Omental fat pad (tissue), 3 donors: ENCODE measurements at regions not wholly inside any gene's neighbourhood (a gene's known extent, or its start where the extent isn't known, plus 50 kb on each side); places are given as distances from the start of the nearest gene placed in this dataset.

Experiments
- ATAC-seq: fragments of 150-250 bp; one replicate; pipeline ENCODE4 v1.9.1; 2016; ENCODE audit warnings: mild to moderate bottlenecking, moderate library complexity; ENCODE audit not compliant: low FRiP score
- DNase-seq: peaks from one replicate; pipeline ENCODE4 v3.0.0-alpha.2; 2019; ENCODE audit warnings: low spot score
- TF ChIP-seq, protein P1 (sequence below), 3 donors: fragments of 450-650 bp; IDR thresholded peaks; one replicate each; pipeline ENCODE4 v1.5.1; 2016 to 2017; ENCODE audit warnings: antibody characterized with exemption in 3 of 3, mild to moderate bottlenecking in 3 of 3, moderate library complexity in 2 of 3

DNA sequence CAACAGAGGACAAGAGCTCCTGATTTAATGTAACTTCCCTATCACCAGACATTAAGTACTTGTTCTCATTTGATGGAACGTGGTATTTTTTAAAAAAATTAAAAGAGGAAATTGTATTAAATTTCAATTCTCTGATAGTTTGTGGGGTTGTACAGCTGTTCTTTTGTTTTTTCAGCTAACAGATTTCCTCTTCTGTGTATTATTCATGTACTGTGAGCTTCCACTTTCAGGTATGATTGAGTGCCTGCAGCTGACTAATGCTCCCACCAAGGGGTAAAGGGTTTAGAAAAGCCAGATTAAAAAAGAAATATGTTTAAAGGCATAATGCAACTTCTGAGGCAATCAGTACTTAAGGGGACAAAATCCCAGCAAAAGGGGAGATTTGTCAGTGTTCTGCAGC lies 117.7 kb upstream of the ACTBL2 start:
- TF ChIP-seq, protein P1, sequence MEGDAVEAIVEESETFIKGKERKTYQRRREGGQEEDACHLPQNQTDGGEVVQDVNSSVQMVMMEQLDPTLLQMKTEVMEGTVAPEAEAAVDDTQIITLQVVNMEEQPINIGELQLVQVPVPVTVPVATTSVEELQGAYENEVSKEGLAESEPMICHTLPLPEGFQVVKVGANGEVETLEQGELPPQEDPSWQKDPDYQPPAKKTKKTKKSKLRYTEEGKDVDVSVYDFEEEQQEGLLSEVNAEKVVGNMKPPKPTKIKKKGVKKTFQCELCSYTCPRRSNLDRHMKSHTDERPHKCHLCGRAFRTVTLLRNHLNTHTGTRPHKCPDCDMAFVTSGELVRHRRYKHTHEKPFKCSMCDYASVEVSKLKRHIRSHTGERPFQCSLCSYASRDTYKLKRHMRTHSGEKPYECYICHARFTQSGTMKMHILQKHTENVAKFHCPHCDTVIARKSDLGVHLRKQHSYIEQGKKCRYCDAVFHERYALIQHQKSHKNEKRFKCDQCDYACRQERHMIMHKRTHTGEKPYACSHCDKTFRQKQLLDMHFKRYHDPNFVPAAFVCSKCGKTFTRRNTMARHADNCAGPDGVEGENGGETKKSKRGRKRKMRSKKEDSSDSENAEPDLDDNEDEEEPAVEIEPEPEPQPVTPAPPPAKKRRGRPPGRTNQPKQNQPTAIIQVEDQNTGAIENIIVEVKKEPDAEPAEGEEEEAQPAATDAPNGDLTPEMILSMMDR (IDR thresholded peaks at IDR 0.05), result no peak
- DNase-seq (no peak), ATAC-seq (no peak)

DNA sequence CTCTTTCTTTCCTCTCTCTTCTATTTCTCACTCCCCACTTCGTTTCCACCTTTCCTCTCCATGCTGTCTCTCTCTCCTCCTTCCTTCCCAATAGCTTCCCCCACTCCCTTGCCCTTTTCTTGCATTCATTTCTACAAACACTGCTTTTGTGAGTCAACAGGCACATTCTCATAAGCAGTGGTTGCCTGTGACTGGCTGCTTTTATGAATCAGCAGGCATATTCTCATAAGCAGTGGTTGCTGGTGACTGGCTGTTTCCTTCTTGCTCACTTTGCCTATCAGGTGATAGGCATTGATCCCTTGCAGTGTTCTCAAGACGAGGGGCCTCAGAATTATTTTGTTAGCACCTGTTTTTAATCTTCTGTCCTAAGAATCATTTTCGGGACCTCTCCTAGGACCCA lies 116.1 kb upstream of the ACTBL2 start:
- DNase-seq (no peak), ATAC-seq (no peak)
- TF ChIP-seq, protein P1 (IDR thresholded peaks at IDR 0.05), result no peak

DNA sequence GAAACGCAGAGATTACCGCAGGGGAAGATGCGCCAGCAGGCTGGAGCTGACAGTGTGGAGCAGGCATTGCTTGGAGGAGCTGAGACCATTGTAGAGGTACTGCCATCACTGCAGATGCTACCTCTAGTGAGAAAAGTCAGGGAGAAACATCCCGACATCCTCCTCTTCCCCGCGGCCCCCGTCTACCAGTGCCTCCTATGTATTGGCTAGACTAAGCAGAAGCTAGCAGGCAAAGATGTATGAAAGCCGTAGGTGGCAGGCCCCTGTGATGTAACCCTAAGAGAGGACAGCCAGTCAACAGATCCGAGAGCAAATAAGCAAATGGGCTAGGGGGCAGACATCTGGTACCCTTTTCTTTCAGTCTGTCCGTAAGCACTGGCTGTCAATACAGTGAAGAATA lies 115.5 kb upstream of the ACTBL2 start:
- TF ChIP-seq, protein P1 (IDR thresholded peaks at IDR 0.05), result no peak
- ATAC-seq (no peak), DNase-seq (no peak)

DNA sequence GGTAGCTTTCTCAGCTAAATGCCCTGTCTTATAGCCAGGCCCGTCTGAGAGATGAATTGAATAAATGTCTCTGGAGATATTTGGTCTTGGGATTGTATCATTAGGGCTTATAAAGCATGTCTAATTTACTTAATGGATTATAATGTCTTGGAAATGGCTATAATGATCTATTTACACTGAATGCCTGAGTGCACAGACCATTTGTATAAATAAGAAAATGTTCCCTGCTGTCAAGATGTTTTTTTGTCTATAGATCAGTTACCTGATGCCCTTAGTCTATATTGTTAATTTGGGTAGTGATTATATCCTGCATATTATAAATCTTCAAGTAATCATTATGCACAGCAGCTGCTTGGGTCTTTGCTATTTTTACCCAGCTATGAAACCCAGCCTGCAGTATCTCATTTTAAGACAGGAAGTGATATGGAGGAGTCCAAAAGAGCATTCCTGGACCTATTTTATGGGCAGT lies 112.9 kb upstream of the ACTBL2 start:
- TF ChIP-seq, protein P1 (IDR thresholded peaks at IDR 0.05), result no peak
- DNase-seq, result no peak
- ATAC-seq, result no peak

DNA sequence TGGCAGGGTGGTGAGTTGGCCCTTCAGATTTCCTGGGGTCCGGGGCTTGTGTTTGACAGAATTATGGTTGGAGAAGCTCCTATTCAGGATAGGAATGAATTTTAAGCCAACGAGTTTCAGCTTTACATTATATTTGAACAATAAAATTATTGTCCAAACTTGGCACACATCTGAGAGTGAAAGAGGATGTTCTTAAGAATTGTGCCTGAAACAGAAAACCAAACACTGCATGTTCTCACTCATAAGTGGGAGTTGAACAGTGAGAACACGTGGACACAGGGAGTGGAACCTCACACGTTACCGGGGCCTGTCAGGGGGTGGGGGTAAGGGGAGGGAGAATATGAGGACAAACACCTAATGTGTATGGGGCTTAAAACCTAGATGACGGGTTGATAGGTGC lies 111.8 kb upstream of the ACTBL2 start:
- ATAC-seq (no peak), DNase-seq (no peak)
- TF ChIP-seq, protein P1 (IDR thresholded peaks at IDR 0.05), result no peak

DNA sequence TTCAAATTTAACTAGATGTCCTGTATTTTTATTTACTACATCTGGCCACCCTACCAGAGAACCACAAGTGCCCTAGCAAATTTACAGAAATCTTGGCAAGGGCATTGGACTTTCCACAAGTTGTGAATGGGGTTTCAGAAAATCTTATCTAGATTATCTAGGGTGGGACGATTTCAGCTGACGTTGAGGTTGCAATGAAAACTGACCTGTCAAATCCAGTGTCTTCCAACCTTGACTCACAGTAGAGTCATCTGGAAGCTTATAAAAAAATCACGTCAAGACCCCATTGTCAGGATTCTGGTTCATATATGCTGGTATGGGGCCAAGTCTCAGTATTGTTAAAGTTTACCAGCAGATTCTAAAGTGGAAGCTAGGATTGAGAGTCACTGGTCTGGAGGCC lies 109.6 kb upstream of the ACTBL2 start:
- DNase-seq (no peak), ATAC-seq (no peak)
- TF ChIP-seq, protein P1 (IDR thresholded peaks at IDR 0.05), result no peak

DNA sequence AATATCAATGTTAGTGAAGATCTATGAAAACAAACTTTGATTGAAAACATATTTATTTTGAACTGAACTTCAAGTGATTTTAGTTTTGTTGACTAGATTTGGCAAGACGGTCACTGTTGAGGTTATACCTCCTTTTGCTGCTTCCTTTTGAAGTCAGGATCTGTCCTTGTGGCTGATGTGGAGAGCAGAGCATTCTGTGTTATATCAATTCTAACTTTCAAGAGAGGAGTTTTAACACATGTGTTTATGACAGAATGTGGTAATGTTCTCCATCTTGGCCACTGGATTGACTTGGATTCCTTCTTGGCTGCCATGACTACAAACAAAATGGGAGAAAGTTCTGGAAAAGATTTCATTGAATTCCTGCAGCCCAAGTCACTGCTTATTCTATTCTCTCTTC lies 104.0 kb upstream of the ACTBL2 start:
- TF ChIP-seq, protein P1 (IDR thresholded peaks at IDR 0.05), result no peak
- DNase-seq (no peak), ATAC-seq (no peak)
